ENCODE measurements at regions not wholly inside any gene's neighbourhood (a gene's known extent, or its start where the extent isn't known, plus 50 kb on each side); places are given as distances from the start of the nearest gene placed in this dataset.

- Histone ChIP-seq H3K9me3 (ENCODE audit: low read depth) (no peaks in the 10 kb centered on the region), H3K9me2 (ENCODE audit: insufficient read depth) (no peaks in the 10 kb centered on the region), H3K27me3 (replicated peaks; ENCODE audit: insufficient read depth) (no peaks in the 10 kb centered on the region), H3K9ac (no peak overlapping the region), H3K27ac (no peak overlapping the region), H2AFZ (no peak overlapping the region), H3F3A (ENCODE audit: insufficient read depth) (no peaks in the 10 kb centered on the region), H3K36me3 (ENCODE audit: low read depth) (no peaks in the 10 kb centered on the region), H3K4me2 (ENCODE audit: unreplicated experiment) (no peak overlapping the region), H4K20me1 (ENCODE audit: insufficient read depth) (no peaks in the 10 kb centered on the region), H3K4me1 (ENCODE audit: insufficient read depth) (no peaks in the 10 kb centered on the region), H3K79me2 (ENCODE audit: insufficient read depth) (no peaks in the 10 kb centered on the region), H3K4me3 (no peak overlapping the region)
- no peak for DNase-seq
- WGBS, 2 experiments (ENCODE audit: low coverage in 1 of 2, low lambda C conversion rate in 2 of 2, missing lambda C conversion rate in 2 of 2): 71 to 72% methylated on average over 6 of the region's 6 CpGs
- in situ Hi-C loops (cut with MboI): no loop called here
- no peak for TF ChIP-seq EZH2 (IDR thresholded peaks at IDR 0.05; ENCODE audit: insufficient read depth, poor library complexity, severe bottlenecking)
- no peak for TF ChIP-seq EZH2phosphoT487 (IDR thresholded peaks at IDR 0.05; ENCODE audit: insufficient read depth, low read depth)
Measured at GRCh38 chr5:14983666-14984441, 112.3 kb upstream of the ANKH start.

GRCh38 chr5:14980698-14981097 is 109.1 kb upstream of the ANKH start:
- H2AFZ ChIP-seq: no peak overlapping the region

GRCh38 chr5:14977058-14977685 is 105.6 kb upstream of the ANKH start:
- no peaks in the 10 kb centered on the region for H3K9me2 ChIP-seq (ENCODE audit: insufficient read depth)
- H3K4me3 ChIP-seq: no peak overlapping the region
- no peak for TF ChIP-seq EZH2phosphoT487 (IDR thresholded peaks at IDR 0.05; ENCODE audit: insufficient read depth, low read depth)
- no peak for TF ChIP-seq EZH2 (IDR thresholded peaks at IDR 0.05; ENCODE audit: insufficient read depth, poor library complexity, severe bottlenecking)
- H3K4me1 ChIP-seq (ENCODE audit: insufficient read depth): no peaks in the 10 kb centered on the region
- no peak overlapping the region for H3K4me2 ChIP-seq (ENCODE audit: unreplicated experiment)
- 29 to 46% methylated on average over 2 of the region's 2 CpGs for WGBS, 2 experiments (ENCODE audit: low coverage in 1 of 2, low lambda C conversion rate in 2 of 2, missing lambda C conversion rate in 2 of 2)
- no peaks in the 10 kb centered on the region for H3K79me2 ChIP-seq (ENCODE audit: insufficient read depth)
- H3K27ac ChIP-seq: no peak overlapping the region
- H3K27me3 ChIP-seq (replicated peaks; ENCODE audit: insufficient read depth): no peaks in the 10 kb centered on the region
- in situ Hi-C loops (cut with MboI): no loop called here
- H4K20me1 ChIP-seq (ENCODE audit: insufficient read depth): no peaks in the 10 kb centered on the region
- no peak overlapping the region for H2AFZ ChIP-seq
- no peaks in the 10 kb centered on the region for H3K9me3 ChIP-seq (ENCODE audit: low read depth)
- no peaks in the 10 kb centered on the region for H3F3A ChIP-seq (ENCODE audit: insufficient read depth)
- H3K36me3 ChIP-seq (ENCODE audit: low read depth): no peaks in the 10 kb centered on the region
- H3K9ac ChIP-seq: no peak overlapping the region
- no peak for DNase-seq

More at GRCh38 chr5:14980698-14981097, 109.1 kb upstream of the ANKH start:
- H3K4me1 ChIP-seq (ENCODE audit: insufficient read depth): no peaks in the 10 kb centered on the region
- no peak overlapping the region for H3K4me3 ChIP-seq
- in situ Hi-C loops (cut with MboI): no loop called here
- DNase-seq: no peak
- H3F3A ChIP-seq (ENCODE audit: insufficient read depth): no peaks in the 10 kb centered on the region
- TF ChIP-seq EZH2 (IDR thresholded peaks at IDR 0.05; ENCODE audit: insufficient read depth, poor library complexity, severe bottlenecking): no peak
- no peak for TF ChIP-seq EZH2phosphoT487 (IDR thresholded peaks at IDR 0.05; ENCODE audit: insufficient read depth, low read depth)
- no peak overlapping the region for H3K27ac ChIP-seq
- H3K9me2 ChIP-seq (ENCODE audit: insufficient read depth): no peaks in the 10 kb centered on the region
- H3K9me3 ChIP-seq (ENCODE audit: low read depth): no peaks in the 10 kb centered on the region
- no peaks in the 10 kb centered on the region for H4K20me1 ChIP-seq (ENCODE audit: insufficient read depth)
- WGBS, 2 experiments (ENCODE audit: low coverage in 1 of 2, low lambda C conversion rate in 2 of 2, missing lambda C conversion rate in 2 of 2): 56 to 59% methylated on average over 2 of the region's 2 CpGs
- H3K27me3 ChIP-seq (replicated peaks; ENCODE audit: insufficient read depth): no peaks in the 10 kb centered on the region
- no peak overlapping the region for H3K4me2 ChIP-seq (ENCODE audit: unreplicated experiment)
- H3K36me3 ChIP-seq (ENCODE audit: low read depth): no peaks in the 10 kb centered on the region
- H3K79me2 ChIP-seq (ENCODE audit: insufficient read depth): no peaks in the 10 kb centered on the region
- no peak overlapping the region for H3K9ac ChIP-seq

- Histone ChIP-seq H3K4me3 (no peak overlapping the region), H3K27me3 (replicated peaks; ENCODE audit: insufficient read depth) (no peaks in the 10 kb centered on the region), H2AFZ (no peak overlapping the region), H3K9me2 (ENCODE audit: insufficient read depth) (no peaks in the 10 kb centered on the region), H3K9ac (no peak overlapping the region), H3K9me3 (ENCODE audit: low read depth) (no peaks in the 10 kb centered on the region), H3F3A (ENCODE audit: insufficient read depth) (no peaks in the 10 kb centered on the region), H3K79me2 (ENCODE audit: insufficient read depth) (no peaks in the 10 kb centered on the region), H3K4me1 (ENCODE audit: insufficient read depth) (no peaks in the 10 kb centered on the region), H3K27ac (no peak overlapping the region), H3K36me3 (ENCODE audit: low read depth) (no peaks in the 10 kb centered on the region), H4K20me1 (ENCODE audit: insufficient read depth) (no peaks in the 10 kb centered on the region), H3K4me2 (ENCODE audit: unreplicated experiment) (no peak overlapping the region)
- in situ Hi-C loops (cut with MboI): no loop called here
- TF ChIP-seq EZH2 (IDR thresholded peaks at IDR 0.05; ENCODE audit: insufficient read depth, poor library complexity, severe bottlenecking): no peak
- TF ChIP-seq EZH2phosphoT487 (IDR thresholded peaks at IDR 0.05; ENCODE audit: insufficient read depth, low read depth): no peak
- no peak for DNase-seq
- whole genome bisulfite sequencing, 2 experiments (ENCODE audit: low coverage in 1 of 2, low lambda C conversion rate in 2 of 2, missing lambda C conversion rate in 2 of 2): 37 to 39% methylated on average over 7 of the region's 7 CpGs
Measured at GRCh38 chr5:14976486-14976885, 104.9 kb upstream of the ANKH start.
